ENCODE measurements at regions not wholly inside any gene's neighbourhood (a gene's known extent, or its start where the extent isn't known, plus 50 kb on each side); places are given as distances from the start of the nearest gene placed in this dataset.

DNA sequence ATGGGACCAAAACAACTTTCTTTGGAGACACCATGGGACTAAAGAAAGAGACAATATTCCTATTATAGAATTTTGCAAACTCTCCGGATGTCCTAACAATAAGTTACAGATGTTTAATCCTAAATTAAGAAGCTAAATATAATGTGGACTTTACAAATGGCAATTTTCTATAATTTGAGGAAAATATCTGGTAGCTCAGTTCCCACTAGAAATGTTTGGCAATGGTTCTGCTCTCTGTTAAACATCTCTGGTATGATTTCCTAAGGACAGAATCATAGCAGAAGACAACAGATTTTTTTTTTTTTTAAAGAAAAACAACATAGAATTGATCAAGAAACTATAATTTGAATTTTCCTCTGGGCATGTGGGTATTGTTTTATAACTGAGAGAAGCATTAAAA, 232.8 kb downstream of the ENC1 start:
- Histone ChIP-seq H3K9ac (ENCODE audit: low read length) (no peak overlapping the region), H3K9me3 (ENCODE audit: low read length) (no peaks in the 10 kb centered on the region), H3K9me2 (ENCODE audit: insufficient read depth, low read length) (no peaks in the 10 kb centered on the region), H3F3A (ENCODE audit: insufficient read depth, low read length, poor library complexity, severe bottlenecking) (no peaks in the 10 kb centered on the region), H3K79me2 (replicated peaks; ENCODE audit: insufficient read depth, low read length) (no peaks in the 10 kb centered on the region), H2AFZ (ENCODE audit: low read depth, low read length) (no peak overlapping the region), H3K36me3 (ENCODE audit: insufficient read depth, low read length) (no peaks in the 10 kb centered on the region), H3K27ac (ENCODE audit: low read length) (no peak overlapping the region), H3K4me2 (ENCODE audit: low read length) (no peak overlapping the region), H3K4me3 (ENCODE audit: low read length) (no peak overlapping the region), H4K20me1 (ENCODE audit: insufficient read depth) (no peaks in the 10 kb centered on the region), H3K27me3 (ENCODE audit: insufficient read depth, low read depth, low read length) (no peaks in the 10 kb centered on the region)
- TF ChIP-seq TAF1 (IDR thresholded peaks at IDR 0.05; ENCODE audit: low read depth) = no peak
- TF ChIP-seq, protein P1, sequence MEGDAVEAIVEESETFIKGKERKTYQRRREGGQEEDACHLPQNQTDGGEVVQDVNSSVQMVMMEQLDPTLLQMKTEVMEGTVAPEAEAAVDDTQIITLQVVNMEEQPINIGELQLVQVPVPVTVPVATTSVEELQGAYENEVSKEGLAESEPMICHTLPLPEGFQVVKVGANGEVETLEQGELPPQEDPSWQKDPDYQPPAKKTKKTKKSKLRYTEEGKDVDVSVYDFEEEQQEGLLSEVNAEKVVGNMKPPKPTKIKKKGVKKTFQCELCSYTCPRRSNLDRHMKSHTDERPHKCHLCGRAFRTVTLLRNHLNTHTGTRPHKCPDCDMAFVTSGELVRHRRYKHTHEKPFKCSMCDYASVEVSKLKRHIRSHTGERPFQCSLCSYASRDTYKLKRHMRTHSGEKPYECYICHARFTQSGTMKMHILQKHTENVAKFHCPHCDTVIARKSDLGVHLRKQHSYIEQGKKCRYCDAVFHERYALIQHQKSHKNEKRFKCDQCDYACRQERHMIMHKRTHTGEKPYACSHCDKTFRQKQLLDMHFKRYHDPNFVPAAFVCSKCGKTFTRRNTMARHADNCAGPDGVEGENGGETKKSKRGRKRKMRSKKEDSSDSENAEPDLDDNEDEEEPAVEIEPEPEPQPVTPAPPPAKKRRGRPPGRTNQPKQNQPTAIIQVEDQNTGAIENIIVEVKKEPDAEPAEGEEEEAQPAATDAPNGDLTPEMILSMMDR (IDR thresholded peaks at IDR 0.05; ENCODE audit: poor library complexity, severe bottlenecking) = no peak
- no peak for TF ChIP-seq SMC3 (conservative IDR thresholded peaks at IDR 0.05; ENCODE audit: poor library complexity)
- no peak for TF ChIP-seq MXI1 (conservative IDR thresholded peaks at IDR 0.05; ENCODE audit: poor library complexity, severe bottlenecking)
- TF ChIP-seq, protein P2, sequence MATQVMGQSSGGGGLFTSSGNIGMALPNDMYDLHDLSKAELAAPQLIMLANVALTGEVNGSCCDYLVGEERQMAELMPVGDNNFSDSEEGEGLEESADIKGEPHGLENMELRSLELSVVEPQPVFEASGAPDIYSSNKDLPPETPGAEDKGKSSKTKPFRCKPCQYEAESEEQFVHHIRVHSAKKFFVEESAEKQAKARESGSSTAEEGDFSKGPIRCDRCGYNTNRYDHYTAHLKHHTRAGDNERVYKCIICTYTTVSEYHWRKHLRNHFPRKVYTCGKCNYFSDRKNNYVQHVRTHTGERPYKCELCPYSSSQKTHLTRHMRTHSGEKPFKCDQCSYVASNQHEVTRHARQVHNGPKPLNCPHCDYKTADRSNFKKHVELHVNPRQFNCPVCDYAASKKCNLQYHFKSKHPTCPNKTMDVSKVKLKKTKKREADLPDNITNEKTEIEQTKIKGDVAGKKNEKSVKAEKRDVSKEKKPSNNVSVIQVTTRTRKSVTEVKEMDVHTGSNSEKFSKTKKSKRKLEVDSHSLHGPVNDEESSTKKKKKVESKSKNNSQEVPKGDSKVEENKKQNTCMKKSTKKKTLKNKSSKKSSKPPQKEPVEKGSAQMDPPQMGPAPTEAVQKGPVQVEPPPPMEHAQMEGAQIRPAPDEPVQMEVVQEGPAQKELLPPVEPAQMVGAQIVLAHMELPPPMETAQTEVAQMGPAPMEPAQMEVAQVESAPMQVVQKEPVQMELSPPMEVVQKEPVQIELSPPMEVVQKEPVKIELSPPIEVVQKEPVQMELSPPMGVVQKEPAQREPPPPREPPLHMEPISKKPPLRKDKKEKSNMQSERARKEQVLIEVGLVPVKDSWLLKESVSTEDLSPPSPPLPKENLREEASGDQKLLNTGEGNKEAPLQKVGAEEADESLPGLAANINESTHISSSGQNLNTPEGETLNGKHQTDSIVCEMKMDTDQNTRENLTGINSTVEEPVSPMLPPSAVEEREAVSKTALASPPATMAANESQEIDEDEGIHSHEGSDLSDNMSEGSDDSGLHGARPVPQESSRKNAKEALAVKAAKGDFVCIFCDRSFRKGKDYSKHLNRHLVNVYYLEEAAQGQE (IDR thresholded peaks at IDR 0.05; ENCODE audit: borderline replicate concordance) = no peak
- TF ChIP-seq POLR2AphosphoS5 (IDR thresholded peaks at IDR 0.05) = no peak
- no peak for TF ChIP-seq RAD21 (conservative IDR thresholded peaks at IDR 0.05)
- no peak for TF ChIP-seq EP300 (conservative IDR thresholded peaks at IDR 0.05; ENCODE audit: poor library complexity, severe bottlenecking)

- H3K27ac ChIP-seq (ENCODE audit: low read length) = no peak overlapping the region
- no peaks in the 10 kb centered on the region for H3K27me3 ChIP-seq (ENCODE audit: insufficient read depth, low read depth, low read length)
- no peak overlapping the region for H3K4me2 ChIP-seq (ENCODE audit: low read length)
- no peak for TF ChIP-seq EP300 (conservative IDR thresholded peaks at IDR 0.05; ENCODE audit: poor library complexity, severe bottlenecking)
- TF ChIP-seq, protein P1 (IDR thresholded peaks at IDR 0.05; ENCODE audit: poor library complexity, severe bottlenecking) = no peak
- TF ChIP-seq POLR2AphosphoS5 (IDR thresholded peaks at IDR 0.05) = no peak
- TF ChIP-seq, protein P2 (IDR thresholded peaks at IDR 0.05; ENCODE audit: borderline replicate concordance) = no peak
- TF ChIP-seq SMC3 (conservative IDR thresholded peaks at IDR 0.05; ENCODE audit: poor library complexity) = no peak
- no peak for TF ChIP-seq MXI1 (conservative IDR thresholded peaks at IDR 0.05; ENCODE audit: poor library complexity, severe bottlenecking)
- TF ChIP-seq RAD21 (conservative IDR thresholded peaks at IDR 0.05) = no peak
- no peak for TF ChIP-seq EZH2 (IDR thresholded peaks at IDR 0.05; ENCODE audit: borderline replicate concordance, insufficient read depth, low read length, poor library complexity, severe bottlenecking)
- no peaks in the 10 kb centered on the region for H3K9me2 ChIP-seq (ENCODE audit: insufficient read depth, low read length)
- H2AFZ ChIP-seq (ENCODE audit: low read depth, low read length) = no peak overlapping the region
- H3K9ac ChIP-seq (ENCODE audit: low read length) = no peak overlapping the region
- no peaks in the 10 kb centered on the region for H3K79me2 ChIP-seq (replicated peaks; ENCODE audit: insufficient read depth, low read length)
- no peaks in the 10 kb centered on the region for H3K9me3 ChIP-seq (ENCODE audit: low read length)
- no peaks in the 10 kb centered on the region for H3K36me3 ChIP-seq (ENCODE audit: insufficient read depth, low read length)
- H3F3A ChIP-seq (ENCODE audit: insufficient read depth, low read length, poor library complexity, severe bottlenecking) = no peaks in the 10 kb centered on the region
- H4K20me1 ChIP-seq (ENCODE audit: insufficient read depth) = no peaks in the 10 kb centered on the region
- no peak overlapping the region for H3K4me3 ChIP-seq (ENCODE audit: low read length)
Measured at GRCh38 chr5:74406844-74407243, 233.7 kb downstream of the ENC1 start.
